GM15510 (cell line): ENCODE measurements at regions not wholly inside any gene's neighbourhood (a gene's known extent, or its start where the extent isn't known, plus 50 kb on each side); places are given as distances from the start of the nearest gene placed in this dataset.

ENCODE experiments used
- POLR2A ChIP-seq: IDR thresholded peaks from 3 replicates; pipeline ENCODE4 v1.6.1; 2011; ENCODE audit warnings: borderline replicate concordance; ENCODE audit not compliant: insufficient read length; ENCODE audit errors: extremely low read depth

DNA sequence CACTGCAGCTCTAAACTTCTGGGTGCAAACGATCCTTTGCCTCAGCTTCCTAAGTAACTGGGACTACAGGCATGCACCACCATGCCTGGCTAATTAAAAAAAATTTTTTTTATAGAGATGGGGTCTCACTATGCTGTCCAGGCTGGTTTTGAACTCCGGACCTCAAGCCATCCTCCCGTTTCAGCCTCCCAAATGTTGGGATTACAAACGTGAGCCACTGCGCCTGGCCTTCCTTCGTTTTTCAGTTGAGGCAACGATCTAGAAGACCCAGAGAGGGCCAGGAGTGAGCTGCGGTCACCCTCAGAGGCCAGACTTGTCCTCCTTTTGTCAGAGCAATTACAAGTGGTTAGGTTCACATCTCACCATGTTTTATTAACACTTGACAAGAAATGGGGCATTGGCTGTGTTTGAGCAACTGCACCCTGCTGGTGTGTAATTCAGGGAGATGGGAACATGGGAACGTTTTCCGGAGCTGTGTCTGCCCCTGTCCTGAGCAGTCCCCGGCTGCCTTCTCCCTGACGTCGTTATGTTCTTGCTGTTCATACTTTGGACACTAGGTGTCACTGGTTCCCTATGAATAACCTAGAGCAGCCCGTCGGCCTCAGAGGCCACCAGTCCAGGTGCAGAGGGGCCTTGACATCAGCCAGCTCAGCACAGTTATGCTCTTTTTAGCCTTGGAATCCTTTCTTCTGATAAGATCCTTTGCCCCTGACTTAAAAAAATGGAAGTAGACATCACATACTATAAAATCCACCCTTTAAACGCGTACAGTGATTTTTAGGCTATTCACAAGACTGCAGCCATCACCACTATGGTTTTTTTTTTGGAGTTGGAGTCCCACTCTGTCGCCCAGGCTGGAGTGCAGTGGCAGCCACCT, 375.0 kb downstream of the TYW1 start:
- no peak for TF ChIP-seq POLR2A

- TF ChIP-seq POLR2A: no peak
These were observed 378.8 kb downstream of the TYW1 start for GRCh38 chr7:67375427-67375826.

GRCh38 chr7:67377939-67378862, 381.6 kb downstream of the TYW1 start:
- TF ChIP-seq POLR2A: no peak

GRCh38 chr7:67380326-67380725, 383.7 kb downstream of the TYW1 start:
- no peak for TF ChIP-seq POLR2A

DNA sequence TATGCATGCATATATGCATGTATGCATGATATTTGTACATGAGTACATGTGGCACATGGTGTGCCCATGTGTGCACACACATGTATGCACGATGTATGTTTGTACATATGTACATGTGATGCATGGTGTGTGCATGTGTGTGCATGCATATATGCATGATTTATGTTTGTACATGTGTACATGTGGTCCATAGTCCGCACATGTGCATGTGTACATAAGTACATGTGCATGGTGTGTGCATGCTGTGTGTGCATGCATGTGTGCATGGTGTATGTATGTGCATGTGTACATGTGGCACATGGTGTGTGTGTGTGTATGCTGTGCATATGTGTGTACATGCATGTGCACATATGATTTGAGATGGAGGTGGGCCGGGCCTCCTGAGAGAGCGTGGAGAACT, 384.2 kb downstream of the TYW1 start:
- no peak for TF ChIP-seq POLR2A

GRCh38 chr7:67387851-67388250, 391.2 kb downstream of the TYW1 start:
- no peak for TF ChIP-seq POLR2A

GRCh38 chr7:67391168-67391567, 394.5 kb downstream of the TYW1 start:
- no peak for TF ChIP-seq POLR2A

DNA sequence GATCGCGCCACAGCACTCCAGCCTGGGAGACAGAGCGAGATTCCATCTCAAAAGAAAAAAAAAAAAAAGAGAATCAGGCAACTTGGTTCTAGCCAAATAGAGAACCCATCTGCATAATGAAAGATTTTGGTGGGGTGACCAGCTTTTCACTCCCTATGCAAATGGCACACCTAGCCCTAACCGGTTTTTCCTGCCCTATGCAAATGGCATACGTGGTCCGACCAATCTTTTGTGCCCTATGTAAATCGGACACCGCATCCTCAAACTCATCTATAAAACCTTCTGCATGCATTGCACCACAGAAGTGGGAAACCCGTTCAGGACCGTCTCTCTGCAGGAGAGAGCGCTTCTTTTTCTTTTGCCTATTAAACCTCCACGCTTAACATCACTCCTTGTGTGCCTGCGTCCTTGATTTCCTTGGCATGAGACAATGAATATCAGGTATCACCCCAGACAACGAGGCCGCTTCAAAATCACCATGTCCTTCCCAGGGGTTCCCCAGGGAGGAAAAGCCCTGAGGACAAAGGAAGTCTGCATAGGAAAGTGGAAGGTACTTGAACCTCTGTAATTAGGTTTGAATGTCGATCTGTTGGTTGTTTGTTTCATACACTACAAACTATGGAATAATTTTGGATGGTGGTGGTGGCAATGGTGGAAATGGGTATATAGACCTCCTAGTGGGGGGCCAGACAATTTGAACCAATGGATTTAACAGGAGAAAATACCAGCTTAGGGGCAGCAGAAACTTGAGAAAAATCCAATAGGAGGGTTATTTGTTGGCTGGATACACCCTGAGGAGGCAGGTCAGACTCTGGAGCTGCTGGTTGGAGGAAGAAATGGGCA, 396.2 kb downstream of the TYW1 start:
- no peak for TF ChIP-seq POLR2A

DNA sequence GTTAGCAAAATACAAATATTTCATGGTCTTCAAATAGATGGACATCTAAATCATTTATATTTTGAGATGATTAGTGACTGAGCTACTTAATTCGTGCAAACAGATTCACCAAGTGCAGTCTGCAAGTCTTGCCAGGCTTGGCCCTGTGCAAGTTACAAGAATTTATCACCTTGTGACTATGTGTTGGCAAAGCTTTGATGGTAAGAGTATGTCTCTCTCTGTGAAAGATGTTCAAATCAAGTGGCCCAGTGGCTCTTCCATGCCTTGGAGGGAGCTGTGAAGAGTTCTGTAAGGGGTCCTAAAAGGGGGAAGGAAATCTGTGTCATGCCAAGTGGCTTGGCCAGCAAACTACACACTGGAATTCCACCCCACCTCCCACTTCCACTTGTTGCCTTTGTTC, 397.3 kb downstream of the TYW1 start:
- no peak for TF ChIP-seq POLR2A

GRCh38 chr7:67398916-67399315, 402.3 kb downstream of the TYW1 start:
- TF ChIP-seq POLR2A: no peak

- TF ChIP-seq POLR2A: no peak
These were observed 404.9 kb downstream of the TYW1 start for GRCh38 chr7:67401492-67401891.

GRCh38 chr7:67402280-67402679, 405.6 kb downstream of the TYW1 start:
- no peak for TF ChIP-seq POLR2A

GRCh38 chr7:67406976-67407375, 410.3 kb downstream of the TYW1 start:
- TF ChIP-seq POLR2A: no peak

GRCh38 chr7:67407392-67408071, 410.9 kb downstream of the TYW1 start:
- no peak for TF ChIP-seq POLR2A
